ENCODE measurements at regions not wholly inside any gene's neighbourhood (a gene's known extent, or its start where the extent isn't known, plus 50 kb on each side); places are given as distances from the start of the nearest gene placed in this dataset.
"Not testable (repeated sequence)": the region's sequence is repeated elsewhere in the genome, so short reads cannot be mapped to it uniquely, and the experiment has no call there.

DNA sequence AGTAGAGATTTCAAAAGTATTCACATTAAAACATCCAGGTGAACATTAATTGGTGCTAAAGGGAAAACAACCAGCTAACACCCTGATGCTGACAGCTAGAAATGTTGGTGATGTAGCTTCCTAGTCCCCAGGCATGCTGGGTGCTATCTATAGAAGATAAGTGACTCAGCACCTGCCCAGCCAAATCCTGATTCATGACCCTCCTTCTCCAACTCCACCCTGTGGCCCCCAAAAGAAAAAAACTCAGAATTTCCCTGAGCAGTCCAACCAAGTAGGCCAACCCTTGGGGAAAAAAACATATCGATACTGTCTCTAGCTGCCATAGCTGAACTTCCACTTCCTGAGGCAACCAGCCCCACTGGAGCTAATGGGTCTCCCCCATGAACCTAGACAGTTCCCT, 197.6 kb upstream of the KLF3 start:
- DNase-seq, result no peak
- Mint-ChIP-seq H3K9me3 (peaks cover 0 to 7% (median 5%) of the 10 kb centered on the region in 6 donors), H3K27me3 (ENCODE audit: low read depth in 3 of 3) (peaks cover 0 to 4% (median 0%) of the 10 kb centered on the region in 3 donors), H3K4me1 (peaks cover 10 to 12% of the 10 kb centered on the region in 2 donors), H3K4me3 (no peak overlapping the region), H3K36me3 (peaks cover 0 to 14% (median 6%) of the 10 kb centered on the region in 3 donors), H3K27ac (no peak overlapping the region)

DNA sequence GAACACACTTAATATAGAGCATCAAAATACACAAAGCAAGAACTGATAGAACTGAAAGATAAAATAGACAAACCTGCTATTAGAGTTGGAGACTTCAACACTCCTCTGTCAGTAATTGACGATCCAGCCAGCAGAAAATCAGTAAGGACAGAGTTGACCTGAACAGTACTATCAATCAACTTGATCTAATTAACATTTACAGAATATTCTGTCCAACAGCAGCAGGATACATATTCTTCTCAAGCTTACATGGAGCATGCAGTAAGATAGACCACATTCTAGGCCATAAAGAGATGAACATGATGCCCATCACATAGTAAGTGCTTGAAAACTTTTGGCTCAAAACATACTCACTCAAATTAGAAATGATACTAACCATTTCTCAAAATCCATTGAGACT, 196.7 kb upstream of the KLF3 start:
- DNase-seq, result no peak
- no peak overlapping the region for H3K27ac Mint-ChIP-seq
- H3K27me3 Mint-ChIP-seq (ENCODE audit: low read depth in 3 of 3), result peaks cover 0 to 4% (median 0%) of the 10 kb centered on the region in 3 donors
- peaks cover 10 to 12% of the 10 kb centered on the region in 2 donors for H3K4me1 Mint-ChIP-seq
- peaks cover 0 to 14% (median 6%) of the 10 kb centered on the region in 3 donors for H3K36me3 Mint-ChIP-seq
- peaks cover 0 to 7% (median 5%) of the 10 kb centered on the region in 6 donors for H3K9me3 Mint-ChIP-seq
- H3K4me3 Mint-ChIP-seq, result no peak overlapping the region

DNA sequence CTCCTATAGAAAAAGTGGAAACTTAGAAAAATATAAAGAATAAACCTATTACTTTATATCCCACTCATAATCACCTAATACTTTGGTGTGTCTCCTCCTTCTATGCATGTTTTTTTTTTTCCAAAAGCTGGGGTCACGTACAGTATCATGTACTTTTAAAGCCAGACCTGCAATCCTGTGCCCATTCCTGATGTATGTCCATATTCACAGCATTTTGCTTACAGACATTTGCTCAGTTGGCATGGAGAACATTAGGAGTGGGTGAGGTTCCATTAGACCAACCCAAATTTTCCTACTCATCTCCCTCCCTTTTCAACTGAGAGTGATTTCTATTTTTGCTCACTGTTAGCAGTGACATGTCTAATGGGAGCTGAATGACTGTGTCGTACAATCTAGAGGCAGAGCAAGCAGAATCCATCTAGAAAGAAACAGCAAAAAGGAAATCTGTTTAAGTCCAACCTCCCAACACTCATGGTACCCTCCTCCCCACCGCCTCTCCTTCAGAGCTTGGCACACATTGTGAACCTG, 195.6 kb upstream of the KLF3 start:
- H3K4me1 Mint-ChIP-seq, result peaks cover 10 to 12% of the 10 kb centered on the region in 2 donors

DNA sequence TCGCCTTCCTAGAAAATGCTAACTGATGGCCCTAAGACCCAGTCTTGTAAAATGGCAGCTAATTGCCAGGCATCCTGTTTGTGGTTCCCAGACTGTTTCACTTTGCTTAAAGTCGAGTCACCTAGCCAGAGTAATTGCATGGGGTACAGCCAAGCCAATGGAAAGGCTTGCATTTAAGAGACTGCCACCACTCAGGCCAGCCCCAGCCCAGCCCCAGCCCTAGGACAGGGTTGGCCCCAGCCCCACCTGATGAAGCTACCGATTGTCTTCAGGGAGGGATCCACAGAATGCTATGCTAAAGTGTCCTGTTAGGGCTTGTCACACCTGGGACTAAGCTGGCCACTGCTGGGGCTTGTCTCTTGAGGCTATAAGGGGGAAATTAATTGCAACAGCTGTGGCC, 194.6 kb upstream of the KLF3 start:
- H3K27ac Mint-ChIP-seq, result no peak overlapping the region
- H3K9me3 Mint-ChIP-seq, result peaks cover 0 to 7% (median 5%) of the 10 kb centered on the region in 6 donors
- peaks cover 7 to 8% of the 10 kb centered on the region in 2 donors for H3K4me1 Mint-ChIP-seq
- no peak for DNase-seq
- peaks cover 0 to 2% (median 0%) of the 10 kb centered on the region in 3 donors for H3K27me3 Mint-ChIP-seq (ENCODE audit: low read depth in 3 of 3)
- H3K4me3 Mint-ChIP-seq, result no peak overlapping the region
- H3K36me3 Mint-ChIP-seq, result peaks cover 0 to 14% (median 6%) of the 10 kb centered on the region in 3 donors

More for the DNA sequence above, 195.6 kb upstream of the KLF3 start:
- Mint-ChIP-seq H3K36me3 (peaks cover 0 to 14% (median 6%) of the 10 kb centered on the region in 3 donors), H3K27me3 (ENCODE audit: low read depth in 3 of 3) (peaks cover 0 to 2% (median 0%) of the 10 kb centered on the region in 3 donors), H3K9me3 (peaks cover 0 to 7% (median 5%) of the 10 kb centered on the region in 6 donors), H3K4me3 (no peak overlapping the region), H3K27ac (no peak overlapping the region)
- no peak for DNase-seq

DNA sequence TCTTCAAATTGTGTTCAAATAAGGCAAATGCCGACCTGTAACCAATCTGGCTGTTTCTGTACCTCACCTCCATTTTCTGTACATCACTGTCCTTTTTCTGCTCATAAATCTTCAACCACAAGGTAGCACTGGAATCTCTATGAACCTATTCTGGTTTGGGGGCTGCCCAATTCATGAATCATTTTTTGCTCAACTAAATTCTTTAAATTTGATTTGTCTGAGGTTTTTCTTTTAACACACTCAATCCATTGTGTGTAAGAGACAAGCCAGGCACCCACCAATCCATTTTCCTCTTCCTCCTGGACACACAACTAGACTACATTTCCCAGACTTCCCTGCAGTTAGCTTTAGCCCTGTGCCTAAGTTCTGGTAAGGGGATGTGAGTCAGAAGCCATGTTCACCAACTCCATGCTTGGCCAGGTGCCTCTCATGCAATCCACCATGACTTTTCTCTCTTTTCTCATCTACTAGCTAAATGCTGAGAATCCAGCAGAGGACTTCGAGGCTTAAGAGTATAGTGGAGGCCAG, 193.2 kb upstream of the KLF3 start:
- Mint-ChIP-seq H3K27ac (peak overlapping the region in 1 of 6 donors; percentile 7), H3K4me1 (no peaks in the 10 kb centered on the region), H3K4me3 (no peak overlapping the region), H3K9me3 (peaks cover 0 to 7% (median 5%) of the 10 kb centered on the region in 6 donors), H3K27me3 (ENCODE audit: low read depth in 3 of 3) (peaks cover 0 to 2% (median 0%) of the 10 kb centered on the region in 3 donors), H3K36me3 (peaks cover 0 to 9% (median 6%) of the 10 kb centered on the region in 3 donors)
- DNase-seq, result no peak

DNA sequence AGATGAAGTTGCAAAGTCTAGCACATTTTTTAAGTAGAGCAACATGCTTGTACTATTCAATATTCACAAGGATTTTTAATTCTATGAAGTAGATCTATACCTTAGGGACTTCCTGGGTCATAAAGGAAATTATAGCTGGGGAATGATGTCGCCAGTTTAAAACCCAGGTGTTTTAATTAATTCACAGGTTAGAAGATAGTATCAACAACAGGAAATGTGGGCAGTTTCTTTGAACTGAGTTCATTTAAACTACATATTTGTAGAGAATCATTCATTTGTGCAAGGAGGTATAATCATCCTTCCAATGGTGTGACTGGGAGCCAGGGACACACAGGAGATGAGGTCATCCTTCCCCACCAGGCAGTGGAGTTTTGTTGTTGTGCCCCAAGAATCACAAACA, 181.3 kb upstream of the KLF3 start:
- Mint-ChIP-seq H3K36me3 (peaks cover 0 to 2% (median 0%) of the 10 kb centered on the region in 3 donors), H3K4me3 (no peak overlapping the region), H3K27me3 (ENCODE audit: low read depth in 3 of 3) (no peaks in the 10 kb centered on the region), H3K4me1 (peaks cover 5 to 14% of the 10 kb centered on the region in 2 donors), H3K27ac (no peak overlapping the region), H3K9me3 (peaks cover 0 to 1% (median 0%) of the 10 kb centered on the region in 6 donors)
- no peak for DNase-seq

DNA sequence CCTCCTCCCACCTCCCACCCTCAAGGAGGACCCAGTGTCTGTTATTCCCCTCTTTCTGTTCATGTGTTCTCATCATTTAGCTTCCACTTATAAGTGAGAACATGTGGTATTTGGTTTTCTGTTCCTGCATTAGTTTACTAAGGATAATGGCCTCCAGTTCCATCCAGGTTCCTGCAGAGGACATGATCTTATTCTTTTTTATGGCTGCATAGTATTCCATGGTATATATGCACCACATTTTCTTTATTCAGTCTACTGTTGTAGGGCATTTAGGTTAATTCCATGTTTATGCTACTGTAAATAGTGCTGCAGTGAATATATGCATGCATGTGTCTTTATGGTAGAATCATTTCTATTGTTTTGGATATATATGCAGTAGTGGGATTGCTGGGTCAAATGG, 180.4 kb upstream of the KLF3 start:
- H3K36me3 Mint-ChIP-seq; H3K27me3 Mint-ChIP-seq (ENCODE audit: low read depth in 3 of 3); H3K9me3 Mint-ChIP-seq; H3K4me3 Mint-ChIP-seq; DNase-seq: not testable (repeated sequence)
- peak overlapping the region in 1 of 6 donors; percentile 46 for H3K27ac Mint-ChIP-seq
- peaks cover 5 to 14% of the 10 kb centered on the region in 2 donors for H3K4me1 Mint-ChIP-seq

DNA sequence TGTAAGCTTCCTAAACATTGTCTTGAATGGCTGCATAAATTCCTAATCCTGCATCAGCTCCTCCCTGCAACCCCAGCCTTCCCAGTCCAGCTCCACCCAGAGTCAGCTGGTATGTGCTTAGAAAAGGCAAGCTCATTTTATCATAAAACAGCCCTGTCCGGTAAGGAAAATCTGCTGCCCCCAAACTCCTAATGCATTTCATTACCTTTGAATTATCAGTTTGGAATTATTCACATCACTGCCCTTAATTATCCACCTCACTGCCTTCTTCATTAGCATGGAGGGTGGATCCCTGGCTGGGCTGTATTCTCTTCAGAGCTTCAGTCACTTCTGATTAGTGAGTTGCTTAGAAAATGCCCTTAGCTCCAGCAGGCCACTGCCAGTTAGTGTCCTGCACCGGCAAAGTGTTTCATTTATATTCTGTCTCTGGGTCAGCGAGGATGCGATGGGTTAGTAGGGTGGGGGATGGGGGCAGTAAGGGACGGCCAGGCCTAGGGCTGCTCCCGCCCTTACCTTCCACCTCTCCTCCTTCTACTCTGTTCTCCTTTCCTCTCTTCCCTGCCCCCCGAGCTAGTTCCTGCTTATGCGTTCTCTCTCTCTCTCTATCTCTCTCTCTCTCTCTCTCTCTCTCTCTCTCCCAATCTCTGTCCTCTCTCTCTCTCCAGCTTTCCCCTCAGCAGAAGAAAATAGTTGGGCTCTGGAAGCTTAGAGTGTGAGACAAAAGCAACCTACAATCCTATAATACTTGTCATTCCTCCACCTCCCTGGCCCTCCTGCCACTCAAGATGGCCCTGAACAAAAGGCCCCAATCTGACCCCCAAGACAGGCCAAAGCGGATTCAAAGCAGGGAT, 174.8 kb upstream of the KLF3 start:
- H3K36me3 Mint-ChIP-seq, result no peaks in the 10 kb centered on the region
- peaks cover 18 to 28% of the 10 kb centered on the region in 2 donors for H3K4me1 Mint-ChIP-seq
- no peak for DNase-seq
- peak overlapping the region in 1 of 6 donors; percentile 10 for H3K27ac Mint-ChIP-seq
- no peak overlapping the region for H3K4me3 Mint-ChIP-seq
- H3K9me3 Mint-ChIP-seq, result no peaks in the 10 kb centered on the region
- H3K27me3 Mint-ChIP-seq (ENCODE audit: low read depth in 3 of 3), result peaks cover 0 to 3% (median 0%) of the 10 kb centered on the region in 3 donors

DNA sequence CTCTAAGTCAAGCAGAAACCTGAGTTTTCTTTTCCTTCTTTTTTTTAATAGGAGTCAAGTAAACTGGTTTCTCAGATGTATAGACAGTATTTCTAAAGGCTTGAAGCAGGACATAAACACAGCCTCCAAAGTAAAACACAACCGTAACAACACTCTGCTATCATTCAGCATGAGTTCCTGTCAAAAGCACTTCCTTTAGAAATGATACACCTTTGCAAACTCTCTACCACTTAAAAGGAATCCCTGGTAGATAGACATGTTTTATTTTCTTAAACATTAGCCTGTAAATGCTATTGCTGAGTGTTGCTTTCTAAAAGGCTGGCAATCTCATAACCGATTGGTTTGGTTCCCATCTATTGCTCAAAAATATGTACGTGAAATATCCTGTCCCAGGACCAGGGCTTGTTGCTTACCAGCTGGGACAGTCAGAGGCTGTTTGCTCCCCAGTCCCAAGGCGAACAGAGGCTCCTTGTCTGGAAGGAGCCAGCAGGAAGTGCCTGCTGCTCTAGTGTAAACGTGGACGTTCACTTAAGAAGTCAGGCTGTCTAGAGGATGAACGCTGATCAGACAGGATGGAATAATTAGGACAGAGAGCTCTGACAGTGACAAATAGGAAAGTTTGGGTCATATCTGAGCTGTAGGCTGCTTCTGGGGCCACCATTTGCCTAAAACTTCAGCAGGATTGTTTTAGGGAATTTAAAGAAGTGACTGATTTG, 173.9 kb upstream of the KLF3 start:
- Mint-ChIP-seq H3K36me3 (no peaks in the 10 kb centered on the region), H3K9me3 (no peaks in the 10 kb centered on the region), H3K27ac (peak overlapping the region in 2 of 6 donors; percentile 35 to 62), H3K27me3 (ENCODE audit: low read depth in 3 of 3) (peaks cover 0 to 3% (median 0%) of the 10 kb centered on the region in 3 donors), H3K4me3 (no peak overlapping the region), H3K4me1 (peaks cover 18 to 28% of the 10 kb centered on the region in 2 donors)
- DNase-seq, result no peak

DNA sequence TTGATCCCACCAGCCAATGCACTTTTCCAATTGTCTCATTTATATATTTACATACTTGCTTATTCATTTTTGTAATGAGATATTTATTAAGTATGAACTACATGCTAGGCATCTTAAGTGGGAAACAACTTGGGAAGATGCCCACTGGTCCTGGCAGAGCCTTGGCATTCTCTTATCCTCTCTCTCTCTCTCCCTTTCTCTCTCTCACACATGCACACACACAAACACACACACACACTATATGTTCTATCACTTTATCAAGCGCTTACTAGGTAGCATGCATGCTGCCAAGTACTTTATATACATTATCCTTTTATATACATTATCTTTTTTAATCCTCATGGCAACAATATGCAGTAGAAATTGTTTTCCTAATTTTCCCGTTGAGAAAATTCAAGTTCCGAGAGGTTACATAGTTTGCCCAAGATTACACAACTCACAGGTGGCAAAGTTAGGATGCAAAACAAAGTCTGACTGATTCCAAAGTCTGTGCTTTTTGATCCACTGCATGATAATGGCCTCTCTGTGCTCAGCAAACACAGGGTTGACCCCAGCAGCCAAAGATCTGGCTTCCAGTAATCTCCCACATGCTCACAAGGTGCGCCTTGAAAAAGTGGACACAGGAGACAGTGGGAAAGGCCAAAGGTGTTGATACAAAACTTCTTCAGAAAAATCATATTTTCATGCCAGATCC, 173.1 kb upstream of the KLF3 start:
- no peak for DNase-seq
- no peak overlapping the region for H3K4me3 Mint-ChIP-seq
- peaks cover 18 to 28% of the 10 kb centered on the region in 2 donors for H3K4me1 Mint-ChIP-seq
- peaks cover 0 to 3% (median 0%) of the 10 kb centered on the region in 3 donors for H3K27me3 Mint-ChIP-seq (ENCODE audit: low read depth in 3 of 3)
- H3K27ac Mint-ChIP-seq, result peak overlapping the region in 1 of 6 donors; percentile 35
- no peaks in the 10 kb centered on the region for H3K9me3 Mint-ChIP-seq
- no peaks in the 10 kb centered on the region for H3K36me3 Mint-ChIP-seq

DNA sequence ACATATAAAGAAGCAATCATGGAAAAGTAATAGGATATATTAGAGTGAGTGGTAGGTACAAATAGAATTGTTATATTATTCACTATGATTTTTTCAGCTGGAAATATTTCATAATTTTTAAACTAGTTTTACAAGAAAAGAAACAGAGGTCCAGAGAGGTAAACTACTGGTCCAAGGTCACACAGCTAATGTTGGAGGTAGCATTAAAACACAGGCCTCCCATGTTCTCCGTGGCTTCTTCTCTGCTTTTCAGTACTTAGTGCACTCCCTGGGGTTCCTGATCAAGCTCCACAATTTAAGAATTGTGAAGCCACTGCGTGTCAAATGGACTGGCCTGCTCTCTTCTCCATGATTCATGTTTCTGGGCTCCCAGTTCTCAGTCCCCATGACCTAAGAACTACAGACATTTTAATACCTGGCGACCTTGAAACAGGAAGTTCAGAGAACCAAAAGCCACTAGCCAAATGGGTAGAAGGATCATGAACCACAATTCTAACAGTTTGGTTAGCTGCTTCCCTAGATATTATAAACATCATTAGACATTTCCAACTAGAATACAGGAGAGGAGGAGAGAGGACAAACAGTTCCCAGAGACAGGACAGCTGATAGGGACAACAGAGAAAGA, 172.0 kb upstream of the KLF3 start:
- no peak overlapping the region for H3K27ac Mint-ChIP-seq
- peaks cover 18 to 28% of the 10 kb centered on the region in 2 donors for H3K4me1 Mint-ChIP-seq
- H3K4me3 Mint-ChIP-seq, result no peak overlapping the region

DNA sequence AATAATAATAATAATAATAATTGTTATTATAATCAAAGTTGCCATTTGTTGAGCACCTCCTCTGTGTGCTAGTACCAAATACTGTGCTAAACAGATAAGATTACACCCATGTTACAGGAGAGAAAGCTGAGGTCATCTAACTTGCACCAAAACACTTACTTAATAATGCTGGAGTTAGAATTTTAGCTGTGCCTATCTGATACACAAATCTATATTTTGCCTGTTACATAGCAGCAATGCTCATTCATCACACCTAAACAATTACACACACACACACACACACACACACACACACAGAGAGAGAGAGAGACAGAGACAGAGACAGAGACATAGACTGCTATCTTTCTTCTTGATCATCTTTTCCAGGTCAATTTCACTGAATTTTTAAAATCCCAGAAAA, 170.9 kb upstream of the KLF3 start:
- no peaks in the 10 kb centered on the region for H3K36me3 Mint-ChIP-seq
- H3K27me3 Mint-ChIP-seq (ENCODE audit: low read depth in 3 of 3), result peaks cover 0 to 3% (median 0%) of the 10 kb centered on the region in 3 donors
- H3K4me3 Mint-ChIP-seq, result no peak overlapping the region
- H3K4me1 Mint-ChIP-seq, result peaks cover 18 to 28% of the 10 kb centered on the region in 2 donors
- DNase-seq, result no peak
- no peak overlapping the region for H3K27ac Mint-ChIP-seq
- no peaks in the 10 kb centered on the region for H3K9me3 Mint-ChIP-seq

More for the DNA sequence above, 172.0 kb upstream of the KLF3 start:
- no peak for DNase-seq
- no peaks in the 10 kb centered on the region for H3K9me3 Mint-ChIP-seq
- H3K27me3 Mint-ChIP-seq (ENCODE audit: low read depth in 3 of 3), result peaks cover 0 to 3% (median 0%) of the 10 kb centered on the region in 3 donors
- no peaks in the 10 kb centered on the region for H3K36me3 Mint-ChIP-seq

DNA sequence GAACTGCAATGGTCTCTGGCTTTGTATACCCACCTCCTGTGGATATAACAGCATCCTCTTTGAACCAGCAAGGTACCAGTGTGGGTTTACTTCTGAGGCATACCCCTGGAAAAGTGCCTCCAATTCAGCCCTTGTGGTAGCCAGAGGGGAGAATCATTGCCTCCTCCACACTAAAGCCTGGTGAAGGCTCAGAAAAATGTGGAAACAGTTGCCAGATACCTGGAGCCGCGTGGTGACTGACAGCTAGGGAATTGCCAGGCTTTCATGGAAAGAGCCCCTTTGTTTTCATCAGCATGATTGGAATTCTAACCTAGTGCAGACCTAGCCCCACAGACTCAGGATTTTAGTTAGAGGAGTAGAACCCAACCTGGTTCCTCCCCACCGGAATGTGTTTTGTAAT, 168.6 kb upstream of the KLF3 start:
- Mint-ChIP-seq H3K9me3 (no peaks in the 10 kb centered on the region), H3K4me1 (peaks cover 12 to 21% of the 10 kb centered on the region in 2 donors), H3K4me3 (no peak overlapping the region), H3K27me3 (ENCODE audit: low read depth in 3 of 3) (peaks cover 0 to 5% (median 3%) of the 10 kb centered on the region in 3 donors), H3K36me3 (no peaks in the 10 kb centered on the region), H3K27ac (no peak overlapping the region)
- no peak for DNase-seq
